NCI-H128 (cell line): ENCODE measurements at regions not wholly inside any gene's neighbourhood (a gene's known extent, or its start where the extent isn't known, plus 50 kb on each side); places are given as distances from the start of the nearest gene placed in this dataset.

Experiments used
- DNase-seq: peaks from one replicate; lab custom pipeline; 2025; ENCODE audit not compliant: unreplicated experiment; lab: John Stamatoyannopoulos, UW

DNA sequence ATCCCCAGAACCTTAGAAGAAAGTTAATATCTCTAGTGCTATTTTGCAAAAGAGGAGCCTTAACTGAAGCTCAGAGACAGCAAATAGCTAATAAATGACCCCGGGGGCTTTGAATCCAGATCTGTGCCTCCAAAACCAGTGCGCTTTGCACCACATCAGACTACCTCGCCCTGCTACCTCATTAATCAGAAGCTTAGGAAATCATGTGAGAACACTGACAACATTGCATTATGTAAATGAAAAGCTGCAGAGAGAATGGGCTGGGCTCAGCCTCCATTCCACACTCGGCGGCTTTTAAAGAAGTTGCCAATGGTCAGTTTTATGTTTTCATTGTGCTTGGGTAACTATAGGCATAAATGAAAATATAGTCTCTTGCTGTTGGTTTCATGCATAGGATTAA is 54.0 kb upstream of the STMND1 start:
- DNase-seq, result no peak

DNA sequence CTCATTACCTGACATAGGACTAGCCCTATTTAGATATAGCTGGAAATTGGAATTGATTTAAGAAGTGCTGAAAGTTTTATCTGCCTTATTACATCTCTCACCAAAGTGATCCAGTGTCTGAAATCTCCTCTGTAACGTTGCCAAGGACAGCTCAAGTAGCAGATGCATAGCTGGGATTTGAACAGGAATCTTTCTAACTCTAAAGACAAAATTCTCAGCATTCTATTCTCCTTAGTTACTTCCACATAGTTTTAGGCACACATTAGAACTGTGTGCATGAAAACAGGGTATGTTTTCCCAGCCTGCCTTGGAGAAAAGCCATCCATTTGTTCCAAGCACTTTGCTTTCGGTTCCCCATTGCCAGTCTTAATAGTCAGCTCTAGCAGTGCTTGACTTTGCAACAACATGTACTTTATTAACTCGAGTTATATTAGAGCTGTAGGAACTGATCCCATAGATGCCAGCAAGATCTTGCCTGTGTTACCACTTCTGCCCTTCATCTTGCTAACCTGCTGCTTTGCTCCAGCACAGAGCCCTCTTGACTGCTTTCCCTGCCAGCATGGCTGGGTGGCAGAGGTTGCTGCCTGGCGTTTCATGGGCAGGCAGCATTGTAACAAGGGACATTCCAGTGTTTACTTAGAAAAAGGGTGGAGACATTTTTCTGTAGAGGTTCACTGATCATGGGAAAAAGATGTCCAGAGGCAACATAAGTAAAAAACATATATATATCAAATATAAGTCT is 56.1 kb upstream of the STMND1 start:
- no peak for DNase-seq

DNA sequence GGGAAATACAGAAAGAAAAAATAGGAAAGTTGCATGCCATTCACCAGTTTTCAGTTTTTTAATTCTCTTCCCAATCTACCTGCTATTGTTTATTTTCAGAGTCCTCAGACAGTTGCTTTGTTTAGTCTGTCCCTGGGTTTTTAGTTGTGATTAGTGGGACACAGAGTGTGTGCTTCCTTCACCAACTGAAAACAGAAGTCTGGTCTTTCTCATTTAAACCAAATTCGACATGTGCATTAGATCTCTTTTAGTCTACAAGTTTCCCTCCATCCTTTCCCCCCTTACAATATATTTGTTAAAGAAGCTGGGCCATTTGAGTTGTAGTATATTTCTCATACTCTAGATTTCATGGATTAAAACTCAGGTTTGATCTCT is 58.7 kb upstream of the STMND1 start:
- DNase-seq, result no peak

DNA sequence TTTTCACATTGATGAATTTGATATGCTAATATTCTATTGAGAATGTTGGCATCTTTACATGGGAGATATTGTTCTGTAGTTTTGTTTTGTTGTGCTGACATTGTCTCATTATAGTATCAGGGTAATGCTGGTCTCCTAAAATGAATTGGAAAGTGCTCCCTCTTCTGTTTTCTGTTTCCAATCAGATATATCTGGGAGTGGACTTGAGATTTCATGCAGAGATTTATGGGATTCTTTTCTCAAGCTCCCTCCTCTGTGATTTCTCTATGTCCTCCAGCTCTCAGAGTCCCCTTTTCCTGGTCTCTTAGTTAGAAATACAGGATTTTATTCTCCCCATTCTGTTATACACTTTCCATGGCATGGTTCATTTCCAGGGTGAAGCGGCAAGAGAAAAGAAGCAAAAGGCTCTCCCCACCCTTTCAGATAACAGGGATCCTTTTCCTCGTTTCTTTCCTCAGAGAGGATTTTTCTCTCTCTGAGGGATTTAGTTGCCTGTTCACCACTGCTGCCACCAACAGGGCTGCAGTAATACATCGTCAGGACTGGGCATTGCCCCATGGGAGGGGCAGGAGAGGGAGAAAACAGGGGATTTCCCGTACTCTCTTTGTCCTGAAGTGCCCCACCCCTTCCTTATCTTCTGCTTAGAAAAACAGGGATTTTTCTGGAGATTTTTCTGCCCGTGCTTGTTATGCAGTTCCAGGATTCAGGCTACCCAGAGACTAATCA is 59.3 kb upstream of the STMND1 start:
- no peak for DNase-seq

DNA sequence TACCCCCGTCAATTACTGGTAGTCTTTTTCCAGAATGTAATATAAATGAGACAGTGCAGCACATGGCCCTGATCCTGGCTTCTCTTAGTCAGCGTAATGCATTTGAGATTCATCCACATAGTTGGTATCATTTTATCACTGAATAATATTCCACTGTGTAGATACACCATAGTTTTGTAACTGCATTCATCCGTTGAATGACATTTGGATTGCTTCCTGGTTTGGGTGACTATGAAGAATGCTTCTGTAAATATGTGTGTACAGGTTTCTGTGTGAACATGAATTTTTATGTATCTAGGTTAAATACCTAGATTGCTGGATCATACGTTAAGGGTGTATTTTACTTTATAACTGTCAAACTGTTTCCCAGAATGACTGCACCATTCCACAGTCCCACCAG is 62.6 kb upstream of the STMND1 start:
- DNase-seq, result no peak

DNA sequence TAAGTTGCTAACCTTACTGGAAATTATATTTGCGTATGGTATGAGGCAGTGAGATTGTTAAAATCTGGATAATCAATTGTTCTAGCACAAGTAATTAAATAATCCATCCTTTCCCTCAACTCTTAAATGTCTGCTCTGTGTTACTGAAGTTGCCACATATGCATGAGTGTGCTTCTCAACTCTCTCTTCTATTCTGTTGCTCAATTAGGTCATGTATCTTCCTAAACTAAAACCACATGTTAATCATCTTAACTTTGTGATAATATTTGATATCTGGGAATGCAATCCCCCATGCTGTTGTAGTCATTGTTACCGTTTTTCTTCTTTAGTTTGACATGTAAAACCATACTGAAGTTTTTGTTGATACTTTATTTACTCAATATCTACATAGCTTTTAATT is 63.5 kb upstream of the STMND1 start:
- no peak for DNase-seq

DNA sequence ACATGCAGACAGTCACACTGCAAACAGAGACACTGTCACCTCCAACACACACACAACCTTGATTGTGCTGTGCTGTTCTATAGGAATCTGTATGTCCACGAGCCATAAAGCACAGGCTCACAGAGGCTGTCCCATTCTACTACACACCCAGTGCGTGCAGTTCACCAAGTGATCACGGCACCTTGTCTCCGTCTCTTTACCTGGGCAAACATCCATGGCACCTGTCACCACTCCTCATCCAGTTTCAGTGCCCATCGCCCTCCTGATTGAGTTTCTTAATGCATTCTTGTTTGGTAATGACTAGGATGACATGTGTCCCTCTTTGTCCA is 65.8 kb upstream of the STMND1 start:
- no peak for DNase-seq

DNA sequence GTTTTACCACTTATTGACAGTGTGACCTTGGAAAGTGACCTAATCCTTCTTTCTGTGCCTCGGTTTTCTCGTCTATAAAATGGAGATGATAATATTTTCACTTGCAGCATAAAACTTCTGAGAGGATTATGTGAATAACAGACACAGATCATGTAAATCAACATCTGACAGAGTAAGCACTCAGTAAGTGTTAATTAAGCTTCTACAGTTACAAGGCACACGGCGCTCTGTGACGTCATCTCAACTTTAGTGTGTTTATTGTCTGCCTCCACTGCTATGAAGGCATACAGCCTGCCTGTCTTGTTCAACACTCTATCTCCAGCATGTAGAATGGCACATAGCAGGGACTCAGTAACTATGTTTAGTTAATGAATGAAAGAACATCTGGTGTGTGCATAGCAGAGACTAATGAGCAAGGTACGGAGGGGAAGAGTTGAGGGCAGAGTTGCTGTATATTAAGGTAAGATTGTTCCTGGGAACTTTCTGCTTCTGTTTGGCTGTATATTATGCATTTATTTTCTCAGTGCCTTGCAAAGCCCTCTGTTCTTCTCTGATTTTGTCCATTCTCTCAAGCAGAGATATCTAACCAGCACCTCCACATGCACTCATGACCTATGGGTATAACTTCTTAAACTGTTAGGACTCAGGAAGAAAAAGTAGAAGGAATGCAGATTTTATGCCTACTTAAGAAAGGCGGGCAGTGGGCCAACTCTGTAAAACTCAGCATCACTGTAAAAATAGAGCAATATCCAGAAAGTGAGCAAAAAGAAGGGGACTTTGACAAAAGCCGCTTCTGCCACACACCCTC is 66.4 kb upstream of the STMND1 start:
- DNase-seq, result no peak

DNA sequence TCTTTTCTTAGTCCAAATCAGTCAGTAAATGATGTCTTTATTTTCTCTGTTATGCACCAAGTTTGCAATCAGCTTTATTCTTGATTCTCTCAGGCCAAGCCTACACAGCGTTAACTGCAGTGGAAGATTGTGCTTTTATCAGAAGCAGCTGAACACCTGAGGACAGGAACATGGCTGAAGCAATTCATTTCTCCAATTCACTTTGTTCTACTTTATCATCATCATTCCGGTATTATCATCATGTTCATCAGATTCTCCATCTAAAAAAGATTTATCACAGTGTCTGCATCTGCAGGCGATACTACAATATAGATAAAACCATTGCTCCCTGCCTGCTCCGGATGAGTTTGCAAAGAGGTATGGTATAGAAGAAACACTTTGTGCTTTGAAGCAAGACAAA is 68.1 kb upstream of the STMND1 start:
- no peak for DNase-seq

DNA sequence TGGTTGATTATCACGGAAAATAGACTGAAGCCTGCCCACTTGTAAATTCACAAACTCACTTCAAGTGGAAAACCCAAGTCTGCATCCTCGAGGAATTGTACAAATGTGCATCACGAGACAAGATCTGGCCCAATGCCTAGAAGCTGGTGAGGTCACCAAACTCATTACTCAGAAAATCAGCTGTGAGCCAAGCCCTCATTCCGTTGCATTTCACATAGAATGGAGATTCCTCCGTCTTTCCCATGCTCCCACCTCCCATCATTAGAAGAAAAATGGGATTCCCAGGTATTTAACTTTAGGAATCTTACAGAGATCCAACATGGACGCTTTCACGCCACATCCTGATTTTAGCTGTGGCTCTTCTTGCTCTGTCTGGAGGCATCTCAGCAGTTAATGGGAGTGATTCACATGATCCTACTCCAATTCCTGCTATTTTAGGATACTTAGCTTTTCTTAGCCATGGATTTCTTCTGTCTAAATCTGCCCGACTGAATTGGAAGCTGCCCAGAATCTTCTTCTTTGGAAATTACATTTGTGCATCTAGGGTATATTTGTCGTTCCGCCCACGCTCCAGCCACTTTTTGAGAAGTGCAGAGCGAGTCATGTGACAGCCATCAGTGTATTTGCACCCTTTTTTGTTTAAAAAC is 68.7 kb upstream of the STMND1 start:
- no peak for DNase-seq

DNA sequence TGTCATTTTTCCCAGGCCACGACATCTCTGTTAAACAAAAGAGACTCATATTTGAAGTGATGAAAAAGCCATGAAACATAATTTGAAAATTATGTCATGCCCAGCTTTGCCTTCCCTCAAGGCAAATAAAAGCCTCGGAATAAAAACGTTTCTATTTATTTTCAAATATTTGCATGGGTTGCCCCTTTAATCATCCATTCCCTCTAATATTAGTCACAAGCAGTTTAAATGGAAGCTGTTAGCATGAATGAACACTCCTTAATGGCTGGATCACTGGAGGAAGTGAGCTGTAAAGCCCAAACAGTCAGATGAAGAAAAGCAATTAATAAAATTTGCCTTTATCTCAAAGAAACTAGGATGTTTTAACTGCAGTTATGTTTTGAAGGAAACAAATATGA is 69.3 kb upstream of the STMND1 start:
- no peak for DNase-seq

DNA sequence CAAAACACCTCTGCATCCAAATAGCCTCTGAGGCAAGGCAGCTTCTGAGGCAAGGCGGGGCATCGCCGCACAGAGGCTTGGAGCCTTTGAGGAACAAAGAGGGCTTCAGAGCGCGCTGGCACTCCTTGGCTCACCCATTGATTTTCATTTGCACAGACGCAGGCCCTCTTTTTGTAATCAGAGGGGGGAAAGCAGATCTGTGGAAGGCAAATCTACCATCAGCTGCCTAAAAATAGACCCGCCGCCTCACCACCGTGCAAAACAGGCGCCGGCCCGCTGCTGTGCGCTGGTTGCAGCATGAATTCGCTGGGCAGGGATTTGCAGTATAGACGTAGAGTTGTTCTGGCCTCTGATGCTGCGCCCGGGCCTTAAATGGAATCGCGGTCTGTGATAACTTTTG is 69.9 kb upstream of the STMND1 start:
- no peak for DNase-seq

DNA sequence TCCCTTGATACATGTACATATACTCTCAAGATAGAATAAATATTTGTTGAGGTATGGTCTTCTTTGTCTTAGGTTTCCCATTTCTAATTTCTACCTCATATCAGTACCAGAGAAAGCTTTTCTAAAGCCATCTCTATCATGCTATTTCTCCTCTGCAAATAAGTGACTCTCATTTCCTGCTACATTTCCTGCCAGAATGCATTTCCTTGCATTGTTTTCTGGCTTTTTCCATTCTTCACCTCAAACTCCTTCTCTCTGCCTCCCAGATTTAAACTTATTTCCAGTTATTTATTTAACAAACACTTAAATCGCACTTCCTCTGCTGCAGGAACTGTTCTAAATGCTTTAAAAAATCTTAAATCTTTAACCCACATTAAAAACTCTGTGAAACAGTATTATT is 74.4 kb upstream of the STMND1 start:
- no peak for DNase-seq

DNA sequence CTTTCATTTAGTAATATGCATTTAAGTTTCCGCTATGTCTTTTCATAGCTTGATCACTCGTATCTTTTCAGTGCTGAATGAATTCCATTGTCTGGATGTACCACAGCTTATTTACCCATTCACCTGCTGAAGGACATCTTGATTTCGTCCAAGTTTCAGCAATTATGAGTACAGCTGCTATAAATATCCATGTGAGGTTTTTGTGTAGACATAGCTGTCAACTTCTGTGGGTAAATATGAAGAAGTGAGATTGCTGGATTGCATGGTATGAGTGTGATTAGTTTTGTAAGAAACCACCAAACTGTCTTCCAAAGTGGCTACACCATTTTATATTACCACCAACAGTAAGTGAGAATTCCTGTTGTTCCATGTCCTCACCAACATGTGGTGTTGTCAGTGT is 79.2 kb upstream of the STMND1 start:
- no peak for DNase-seq

DNA sequence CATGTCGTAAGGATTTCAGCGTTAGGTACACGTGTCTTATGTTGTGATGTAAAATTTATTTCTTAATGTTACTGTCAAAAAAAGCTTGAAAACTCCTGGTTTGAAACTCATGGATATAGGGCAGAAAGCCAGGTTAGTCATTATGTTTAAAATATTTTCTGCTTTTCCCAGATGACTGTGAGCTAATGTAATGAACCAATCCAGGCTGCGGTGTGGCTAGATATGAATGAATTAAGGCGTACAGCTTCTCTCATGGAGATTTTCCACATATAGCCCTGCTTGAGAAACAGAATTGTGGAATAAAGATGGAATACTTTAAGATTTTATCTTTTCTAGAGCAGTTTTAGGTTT is 80.3 kb upstream of the STMND1 start:
- DNase-seq, result no peak

DNA sequence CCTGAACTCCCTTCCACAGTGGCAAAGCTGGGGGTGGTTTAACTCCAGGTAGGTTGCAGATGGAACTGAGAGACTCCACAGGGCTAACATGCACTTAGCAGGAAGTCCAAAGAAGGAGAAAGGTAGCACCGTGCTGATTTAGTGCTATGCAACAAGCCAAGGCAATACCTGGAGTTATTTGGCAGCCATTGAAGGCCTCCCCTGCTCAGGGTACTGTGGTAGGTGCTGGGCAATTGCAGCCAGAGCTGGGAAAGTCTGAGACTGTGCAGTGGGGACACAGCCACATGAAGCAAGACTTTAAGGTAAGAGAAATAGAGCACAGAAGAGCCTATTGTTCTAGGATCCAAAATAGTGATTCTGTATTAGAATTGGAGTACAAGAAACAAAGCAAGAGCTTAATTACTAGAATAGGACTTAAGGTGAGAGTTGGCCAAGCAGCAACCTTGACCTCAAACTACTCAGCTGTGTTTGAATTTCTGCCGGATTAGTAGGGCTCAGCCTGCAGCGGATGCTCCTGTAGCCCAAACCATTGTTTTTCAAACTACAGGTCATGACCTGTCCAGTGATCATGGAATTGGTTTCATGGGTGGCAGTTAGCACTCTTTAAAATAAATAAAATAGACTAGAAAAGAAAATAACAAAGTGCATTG is 80.8 kb upstream of the STMND1 start:
- no peak for DNase-seq

DNA sequence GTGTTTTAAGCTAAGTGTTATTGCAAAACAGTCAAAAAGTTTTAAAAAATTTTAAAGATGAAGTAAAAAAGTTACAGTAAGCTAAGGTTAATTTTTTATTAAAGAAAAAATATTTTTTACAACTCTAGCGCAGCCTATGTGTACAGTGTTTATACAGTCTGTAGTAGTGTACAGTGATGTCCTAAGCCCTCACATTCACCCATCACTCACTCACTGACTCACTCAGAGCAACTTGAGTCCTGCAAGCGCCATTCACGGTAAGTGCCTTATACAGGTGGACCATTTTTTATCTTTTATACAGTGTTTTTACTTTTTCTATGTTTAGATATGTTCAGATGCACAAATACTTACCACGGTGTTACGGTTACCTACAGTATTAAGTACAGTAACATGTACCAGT is 83.4 kb upstream of the STMND1 start:
- DNase-seq, result no peak

DNA sequence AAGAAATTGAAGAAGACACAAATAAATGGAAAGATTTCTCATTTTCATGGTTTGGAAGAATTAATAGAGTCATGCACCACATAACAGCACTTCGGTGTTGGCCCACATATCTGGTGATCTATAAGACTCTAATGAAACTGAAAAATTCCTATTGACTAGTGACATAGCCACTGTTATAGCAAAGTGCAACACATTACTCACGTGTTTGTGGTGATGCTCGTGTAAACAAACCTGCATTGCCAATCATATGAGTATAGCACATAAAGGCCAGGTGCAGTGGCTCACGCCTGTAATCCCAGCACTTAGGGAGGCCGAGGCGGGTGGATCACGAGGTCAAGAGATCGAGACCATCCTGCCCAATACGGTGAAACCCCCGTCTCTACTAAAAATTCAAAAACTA is 84.4 kb upstream of the STMND1 start:
- no peak for DNase-seq

DNA sequence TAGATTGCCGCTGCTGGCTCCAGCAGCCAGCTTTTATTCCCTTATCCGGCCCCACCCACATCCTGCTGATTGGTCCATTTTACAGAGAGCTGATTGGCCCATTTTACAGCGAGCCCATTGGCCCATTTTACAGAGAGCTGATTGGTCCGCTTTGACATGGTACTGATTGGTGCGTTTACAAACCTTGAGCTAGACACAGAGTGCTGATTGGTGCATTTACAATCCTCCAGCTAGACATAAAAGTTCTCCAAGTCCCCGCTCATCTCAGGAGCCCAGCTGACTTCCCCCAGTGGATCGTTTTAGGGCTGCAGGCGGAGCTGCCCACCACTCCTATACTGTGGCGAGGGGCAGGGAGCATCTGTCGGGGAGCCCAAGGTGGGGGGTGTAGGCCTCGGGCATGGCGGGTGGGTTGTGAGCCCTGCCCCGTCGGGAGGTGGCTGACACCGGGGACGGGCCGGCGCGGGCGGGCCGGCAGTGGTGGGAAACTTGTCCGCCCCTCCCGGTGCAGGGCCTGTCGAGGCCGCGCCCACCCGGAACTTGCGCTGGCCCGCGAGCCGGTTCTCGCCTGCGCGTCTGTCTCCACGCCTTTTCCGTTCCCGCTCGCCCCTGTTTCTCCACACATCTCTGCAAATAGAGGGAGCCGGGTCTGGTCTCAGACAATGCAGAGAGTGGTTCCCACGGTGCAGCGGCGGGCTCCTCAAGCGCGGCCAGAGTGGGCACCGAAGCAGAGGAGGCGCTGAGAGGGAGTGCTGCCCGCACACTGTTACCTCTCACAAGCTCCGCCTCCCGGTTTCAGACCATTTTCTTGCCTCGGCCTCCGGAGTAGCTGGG is 86.1 kb upstream of the STMND1 start:
- no peak for DNase-seq

DNA sequence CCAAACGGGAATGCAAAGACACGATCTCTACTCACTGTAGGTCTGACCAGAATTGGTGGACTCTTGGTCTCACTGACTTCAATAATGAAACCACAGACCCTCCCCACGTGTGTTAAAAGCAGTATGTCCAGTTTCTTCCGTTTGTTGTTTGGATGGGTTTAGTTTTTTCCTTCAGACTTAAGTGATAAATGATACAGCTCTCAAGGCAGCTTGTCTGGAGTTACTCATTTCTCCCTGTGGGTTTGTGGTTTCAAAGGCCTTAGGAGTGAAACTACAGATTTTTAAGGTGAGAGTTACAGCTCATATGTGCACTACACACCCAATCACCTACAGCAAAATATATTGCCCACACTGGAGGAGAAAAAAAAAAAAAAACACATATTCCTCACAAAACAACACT is 86.7 kb upstream of the STMND1 start:
- no peak for DNase-seq

DNA sequence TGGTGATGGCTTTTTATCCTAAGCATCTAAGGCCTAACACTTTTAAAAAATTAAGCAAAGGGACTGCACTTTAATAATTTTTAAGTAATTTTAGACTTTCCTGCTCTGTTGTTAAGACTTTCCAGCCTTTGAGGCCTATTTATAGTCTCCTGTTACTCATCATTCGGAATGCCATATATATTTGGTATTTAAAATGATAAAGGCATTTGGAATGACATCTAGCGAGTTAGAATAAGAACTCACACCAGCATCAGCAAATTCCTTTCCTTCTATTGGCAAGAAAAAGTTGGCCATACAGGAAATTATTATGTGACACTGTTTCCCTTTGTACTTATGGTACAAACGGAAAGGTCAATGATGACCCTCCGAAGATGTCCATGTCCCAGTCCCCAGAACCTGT is 88.1 kb upstream of the STMND1 start:
- DNase-seq, result no peak
